NCI-H2107 (cell line): ENCODE measurements at regions not wholly inside any gene's neighbourhood (a gene's known extent, or its start where the extent isn't known, plus 50 kb on each side); places are given as distances from the start of the nearest gene placed in this dataset.
"Not testable (repeated sequence)": the region's sequence is repeated elsewhere in the genome, so short reads cannot be mapped to it uniquely, and the experiment has no call there.

ENCODE experiments used
- DNase-seq: peaks from one replicate; lab custom pipeline; 2025; lab: John Stamatoyannopoulos, UW

- DNase-seq = no peak
Observed at GRCh38 chr22:23500508-23501260, 79.4 kb downstream of the IGLL1 start.

- no peak for DNase-seq
Observed at GRCh38 chr22:23499845-23500500, 80.1 kb downstream of the IGLL1 start.

- no peak for DNase-seq
Observed at GRCh38 chr22:23498811-23499798, 81.0 kb downstream of the IGLL1 start.

GRCh38 chr22:23497889-23498288, 82.2 kb downstream of the IGLL1 start:
- DNase-seq = not testable (repeated sequence)

- no peak for DNase-seq
Observed at GRCh38 chr22:23497016-23497885, 82.8 kb downstream of the IGLL1 start.

- DNase-seq = no peak
Observed at GRCh38 chr22:23496445-23496833, 83.7 kb downstream of the IGLL1 start.

- DNase-seq = no peak
Observed at GRCh38 chr22:23495614-23496444, 84.3 kb downstream of the IGLL1 start.

- no peak for DNase-seq
Observed at GRCh38 chr22:23494930-23495266, 85.2 kb downstream of the IGLL1 start.

GRCh38 chr22:23485490-23485889, 94.6 kb downstream of the IGLL1 start:
- DNase-seq = no peak

GRCh38 chr22:23484651-23485050, 95.4 kb downstream of the IGLL1 start:
- DNase-seq = no peak

- no peak for DNase-seq
Observed at GRCh38 chr22:23481369-23481768, 98.7 kb downstream of the IGLL1 start.

- no peak for DNase-seq
Observed at GRCh38 chr22:23478175-23478574, 101.9 kb downstream of the IGLL1 start.

- DNase-seq = not testable (repeated sequence)
Observed at GRCh38 chr22:23474531-23474930, 105.6 kb downstream of the IGLL1 start.

GRCh38 chr22:23473901-23474300, 106.2 kb downstream of the IGLL1 start:
- DNase-seq = no peak

GRCh38 chr22:23472376-23472775, 107.7 kb downstream of the IGLL1 start:
- not testable (repeated sequence) for DNase-seq

- DNase-seq = no peak
Observed at GRCh38 chr22:23471698-23472097, 108.4 kb downstream of the IGLL1 start.

GRCh38 chr22:23470811-23471389, 109.2 kb downstream of the IGLL1 start:
- DNase-seq = no peak

- DNase-seq = no peak
Observed at GRCh38 chr22:23467721-23468294, 112.3 kb downstream of the IGLL1 start.

GRCh38 chr22:23466351-23466750, 113.7 kb downstream of the IGLL1 start:
- DNase-seq = no peak

- DNase-seq = not testable (repeated sequence)
Observed at GRCh38 chr22:23464796-23465195, 115.3 kb downstream of the IGLL1 start.
